ENCODE measurements at regions not wholly inside any gene's neighbourhood (a gene's known extent, or its start where the extent isn't known, plus 50 kb on each side); places are given as distances from the start of the nearest gene placed in this dataset.
A peak's percentile ranks its signal among the peaks of the same experiment; 100 is the strongest.

DNA sequence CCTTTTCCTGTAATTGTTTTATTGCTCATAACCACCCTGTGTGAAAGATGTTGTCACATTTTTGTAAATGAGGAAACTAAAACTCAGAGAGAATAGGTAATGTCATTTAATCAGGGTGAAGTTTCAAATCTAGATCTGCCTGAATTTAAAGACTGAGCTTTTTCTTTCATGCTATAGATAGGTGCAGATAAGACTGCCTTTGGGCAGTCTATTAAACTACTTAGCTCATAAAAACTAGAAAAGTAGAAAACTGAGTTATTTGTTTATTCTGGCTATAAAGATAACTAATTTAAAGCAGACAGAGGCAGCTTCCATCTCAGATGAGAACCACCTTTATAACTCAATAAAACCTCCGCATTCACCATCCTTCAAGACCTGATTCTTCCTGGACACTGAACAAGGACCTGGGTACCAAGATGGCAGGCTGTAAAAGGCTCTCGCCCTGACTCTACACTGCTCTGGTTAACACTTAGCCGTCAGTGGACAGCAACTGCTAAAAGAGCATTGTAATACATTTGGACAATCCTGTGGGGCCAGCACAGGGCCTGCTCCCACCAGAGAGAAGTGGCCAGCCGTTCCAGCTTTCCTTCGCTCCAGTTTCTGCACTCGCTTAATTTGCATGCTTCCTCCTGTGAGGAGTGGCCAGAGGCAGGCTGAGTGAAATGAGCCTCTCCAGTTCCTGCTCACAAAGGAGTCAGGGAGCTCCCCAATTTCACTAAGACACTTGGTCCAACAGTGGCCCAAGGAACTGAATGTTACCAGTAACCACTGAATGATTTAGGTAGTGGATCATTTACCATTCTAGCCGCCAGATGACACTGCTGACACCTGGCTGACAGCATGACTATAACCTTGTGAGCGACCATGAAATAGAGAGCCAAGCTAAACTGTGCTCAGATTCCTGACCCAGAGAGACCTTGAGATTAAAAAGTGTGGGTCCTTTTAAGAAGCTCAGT is 566.4 kb downstream of the EFNA5 start:
- Mint-ChIP-seq H3K36me3 (ENCODE audit: low read depth) (no peaks in the 10 kb centered on the region), H3K9me3 (peaks cover 5% of the 10 kb centered on the region), H3K27me3 (ENCODE audit: insufficient read depth) (no peaks in the 10 kb centered on the region), H3K4me3 (no peak overlapping the region), H3K27ac (peak overlapping the region; percentile 18), H3K4me1 (peaks cover 2% of the 10 kb centered on the region)
- Histone ChIP-seq H3K9ac (ENCODE audit: extremely low read depth, low read length, poor library complexity, severe bottlenecking) (no peak overlapping the region), H3K27me3 (ENCODE audit: control insufficient read depth, insufficient read depth, low read length, poor library complexity, severe bottlenecking) (no peaks in the 10 kb centered on the region), H3K4me1 (ENCODE audit: control insufficient read depth, insufficient read depth, low read length) (no peaks in the 10 kb centered on the region), H3K27ac (ENCODE audit: low read depth, low read length) (no peak overlapping the region), H3K9me3 (ENCODE audit: control insufficient read depth, low read length) (no peaks in the 10 kb centered on the region), H3K36me3 (ENCODE audit: control insufficient read depth, insufficient read depth, low read length) (no peaks in the 10 kb centered on the region), H3K4me3 (ENCODE audit: low read length) (no peak overlapping the region)
- peak; percentile 73 for DNase-seq
- WGBS, 2 experiments (ENCODE audit: insufficient coverage in 1 of 2, insufficient read length in 1 of 2): 78% methylated on average over 8 of the region's 8 CpGs
- TF ChIP-seq, protein P1, sequence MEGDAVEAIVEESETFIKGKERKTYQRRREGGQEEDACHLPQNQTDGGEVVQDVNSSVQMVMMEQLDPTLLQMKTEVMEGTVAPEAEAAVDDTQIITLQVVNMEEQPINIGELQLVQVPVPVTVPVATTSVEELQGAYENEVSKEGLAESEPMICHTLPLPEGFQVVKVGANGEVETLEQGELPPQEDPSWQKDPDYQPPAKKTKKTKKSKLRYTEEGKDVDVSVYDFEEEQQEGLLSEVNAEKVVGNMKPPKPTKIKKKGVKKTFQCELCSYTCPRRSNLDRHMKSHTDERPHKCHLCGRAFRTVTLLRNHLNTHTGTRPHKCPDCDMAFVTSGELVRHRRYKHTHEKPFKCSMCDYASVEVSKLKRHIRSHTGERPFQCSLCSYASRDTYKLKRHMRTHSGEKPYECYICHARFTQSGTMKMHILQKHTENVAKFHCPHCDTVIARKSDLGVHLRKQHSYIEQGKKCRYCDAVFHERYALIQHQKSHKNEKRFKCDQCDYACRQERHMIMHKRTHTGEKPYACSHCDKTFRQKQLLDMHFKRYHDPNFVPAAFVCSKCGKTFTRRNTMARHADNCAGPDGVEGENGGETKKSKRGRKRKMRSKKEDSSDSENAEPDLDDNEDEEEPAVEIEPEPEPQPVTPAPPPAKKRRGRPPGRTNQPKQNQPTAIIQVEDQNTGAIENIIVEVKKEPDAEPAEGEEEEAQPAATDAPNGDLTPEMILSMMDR (conservative IDR thresholded peaks at IDR 0.05): peak; percentile 71

DNA sequence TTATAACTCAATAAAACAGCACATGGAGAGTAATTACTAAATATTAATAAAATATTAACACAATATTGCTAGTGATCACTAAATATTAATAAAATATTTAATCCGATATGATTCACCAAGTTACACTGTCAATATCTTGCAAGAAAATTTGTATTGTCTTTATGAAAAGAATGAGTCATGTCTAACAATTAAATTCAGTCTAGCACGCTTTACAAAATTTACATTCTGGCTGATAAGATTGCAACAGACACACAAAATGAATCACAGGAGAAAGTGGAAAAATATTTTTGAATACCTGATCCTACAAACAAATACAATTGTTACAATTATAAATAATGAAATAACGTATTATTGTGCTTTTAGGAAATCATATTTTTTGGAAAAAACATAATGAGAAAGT is 567.2 kb downstream of the EFNA5 start:
- no peaks in the 10 kb centered on the region for H3K36me3 Mint-ChIP-seq (ENCODE audit: low read depth)
- H3K27ac Mint-ChIP-seq: no peak overlapping the region
- Histone ChIP-seq H3K27ac (ENCODE audit: low read depth, low read length) (no peak overlapping the region), H3K36me3 (ENCODE audit: control insufficient read depth, insufficient read depth, low read length) (no peaks in the 10 kb centered on the region), H3K9me3 (ENCODE audit: control insufficient read depth, low read length) (no peaks in the 10 kb centered on the region), H3K4me1 (ENCODE audit: control insufficient read depth, insufficient read depth, low read length) (no peaks in the 10 kb centered on the region), H3K4me3 (ENCODE audit: low read length) (no peak overlapping the region), H3K27me3 (ENCODE audit: control insufficient read depth, insufficient read depth, low read length, poor library complexity, severe bottlenecking) (no peaks in the 10 kb centered on the region), H3K9ac (ENCODE audit: extremely low read depth, low read length, poor library complexity, severe bottlenecking) (no peak overlapping the region)
- 100% methylated on average over 1 of the region's 3 CpGs; no CpG with 5 or more reads in 1 of the 2 experiments for WGBS, 2 experiments (ENCODE audit: insufficient coverage in 1 of 2, insufficient read length in 1 of 2)
- H3K9me3 Mint-ChIP-seq: peaks cover 5% of the 10 kb centered on the region
- TF ChIP-seq, protein P1 (conservative IDR thresholded peaks at IDR 0.05): no peak
- DNase-seq: no peak
- H3K4me3 Mint-ChIP-seq: no peak overlapping the region
- peaks cover 2% of the 10 kb centered on the region for H3K4me1 Mint-ChIP-seq
- H3K27me3 Mint-ChIP-seq (ENCODE audit: insufficient read depth): no peaks in the 10 kb centered on the region

DNA sequence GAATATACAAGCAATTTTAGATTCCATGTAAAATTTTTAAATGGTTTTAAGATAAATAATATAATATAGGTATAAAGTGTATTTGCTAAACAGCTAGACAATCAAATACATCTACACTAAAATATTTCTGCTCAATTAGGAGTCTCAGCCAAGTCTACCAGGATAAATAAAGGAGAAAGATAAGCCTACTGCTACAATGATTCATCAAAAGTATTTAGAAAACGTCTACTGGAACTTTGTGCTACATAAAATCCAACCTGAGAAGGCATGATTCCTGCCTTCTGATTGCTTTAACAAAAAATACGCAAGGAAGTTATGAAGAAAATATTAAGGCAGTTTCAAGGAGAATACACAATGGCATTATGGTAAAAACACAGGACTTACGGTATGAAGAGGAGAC is 570.6 kb downstream of the EFNA5 start:
- 92 to 94% methylated on average over 2 to 3 of the region's 3 CpGs for WGBS, 2 experiments (ENCODE audit: insufficient coverage in 1 of 2, insufficient read length in 1 of 2)
- no peaks in the 10 kb centered on the region for H3K9me3 ChIP-seq (ENCODE audit: control insufficient read depth, low read length)
- H3K9ac ChIP-seq (ENCODE audit: extremely low read depth, low read length, poor library complexity, severe bottlenecking): no peak overlapping the region
- no peak overlapping the region for H3K27ac Mint-ChIP-seq
- no peak overlapping the region for H3K4me3 ChIP-seq (ENCODE audit: low read length)
- no peaks in the 10 kb centered on the region for H3K27me3 Mint-ChIP-seq (ENCODE audit: insufficient read depth)
- TF ChIP-seq, protein P1 (conservative IDR thresholded peaks at IDR 0.05): no peak
- H3K36me3 ChIP-seq (ENCODE audit: control insufficient read depth, insufficient read depth, low read length): no peaks in the 10 kb centered on the region
- H3K27me3 ChIP-seq (ENCODE audit: control insufficient read depth, insufficient read depth, low read length, poor library complexity, severe bottlenecking): no peaks in the 10 kb centered on the region
- H3K4me1 ChIP-seq (ENCODE audit: control insufficient read depth, insufficient read depth, low read length): no peaks in the 10 kb centered on the region
- H3K4me1 Mint-ChIP-seq: peaks cover 2% of the 10 kb centered on the region
- no peak overlapping the region for H3K4me3 Mint-ChIP-seq
- no peaks in the 10 kb centered on the region for H3K36me3 Mint-ChIP-seq (ENCODE audit: low read depth)
- peaks cover 5% of the 10 kb centered on the region for H3K9me3 Mint-ChIP-seq
- no peak overlapping the region for H3K27ac ChIP-seq (ENCODE audit: low read depth, low read length)
- DNase-seq: no peak

All from endodermal cell (in vitro differentiated cells).